MM.1S (cell line): ENCODE measurements at regions not wholly inside any gene's neighbourhood (a gene's known extent, or its start where the extent isn't known, plus 50 kb on each side); places are given as distances from the start of the nearest gene placed in this dataset.

ENCODE experiments used
- EZH2 ChIP-seq: fragments of 300-600 bp; sonication (generic); optimal IDR thresholded peaks from 2 replicates; pipeline ENCODE3; 2017; ENCODE audit warnings: low read depth, mild to moderate bottlenecking, antibody characterized with exemption, low read length, mixed read lengths
- EZH2phosphoT487 ChIP-seq: fragments of 300-600 bp; sonication (generic); IDR thresholded peaks from 2 replicates; pipeline ENCODE4 v1.6.1; 2018; ENCODE audit warnings: antibody characterized with exemption, low read length
- TF ChIP-seq, protein P1 (sequence below): fragments of 300-600 bp; sonication (generic); IDR thresholded peaks from 2 replicates; pipeline ENCODE4 v1.5.1; 2016; ENCODE audit warnings: antibody characterized with exemption, low read length, mixed read lengths

DNA sequence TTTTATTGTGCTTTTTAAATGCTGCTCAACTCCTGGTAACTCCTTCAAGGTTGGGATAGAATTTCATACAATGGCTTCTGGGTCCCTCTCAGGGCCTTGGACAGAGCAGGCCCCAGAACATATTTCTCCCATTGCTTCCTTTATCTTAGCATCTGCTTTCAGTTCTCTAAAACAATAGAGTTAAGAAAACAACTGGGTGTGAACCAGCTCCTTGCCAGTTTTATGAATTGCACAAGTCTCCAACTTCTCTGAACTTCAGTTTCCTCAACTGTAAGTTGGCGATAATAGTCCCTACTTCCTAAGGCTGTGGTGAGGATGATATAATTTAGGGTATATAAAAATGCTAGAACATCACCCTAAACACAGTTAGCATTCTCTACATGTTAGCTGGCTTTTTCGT, 77.0 kb upstream of the INHBA start:
- TF ChIP-seq, protein P1, sequence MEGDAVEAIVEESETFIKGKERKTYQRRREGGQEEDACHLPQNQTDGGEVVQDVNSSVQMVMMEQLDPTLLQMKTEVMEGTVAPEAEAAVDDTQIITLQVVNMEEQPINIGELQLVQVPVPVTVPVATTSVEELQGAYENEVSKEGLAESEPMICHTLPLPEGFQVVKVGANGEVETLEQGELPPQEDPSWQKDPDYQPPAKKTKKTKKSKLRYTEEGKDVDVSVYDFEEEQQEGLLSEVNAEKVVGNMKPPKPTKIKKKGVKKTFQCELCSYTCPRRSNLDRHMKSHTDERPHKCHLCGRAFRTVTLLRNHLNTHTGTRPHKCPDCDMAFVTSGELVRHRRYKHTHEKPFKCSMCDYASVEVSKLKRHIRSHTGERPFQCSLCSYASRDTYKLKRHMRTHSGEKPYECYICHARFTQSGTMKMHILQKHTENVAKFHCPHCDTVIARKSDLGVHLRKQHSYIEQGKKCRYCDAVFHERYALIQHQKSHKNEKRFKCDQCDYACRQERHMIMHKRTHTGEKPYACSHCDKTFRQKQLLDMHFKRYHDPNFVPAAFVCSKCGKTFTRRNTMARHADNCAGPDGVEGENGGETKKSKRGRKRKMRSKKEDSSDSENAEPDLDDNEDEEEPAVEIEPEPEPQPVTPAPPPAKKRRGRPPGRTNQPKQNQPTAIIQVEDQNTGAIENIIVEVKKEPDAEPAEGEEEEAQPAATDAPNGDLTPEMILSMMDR = no peak
- TF ChIP-seq EZH2 (no peak), EZH2phosphoT487 (no peak)
